ENCODE measurements at regions not wholly inside any gene's neighbourhood (a gene's known extent, or its start where the extent isn't known, plus 50 kb on each side); places are given as distances from the start of the nearest gene placed in this dataset.

GRCh38 chr5:156019571-156020180, 307.3 kb upstream of the SGCD start:
- no peak overlapping the region for H3K4me3 ChIP-seq (ENCODE audit: low read depth, low read length)
- TF ChIP-seq CTCF (conservative IDR thresholded peaks at IDR 0.05; ENCODE audit: low read depth, low read length): no peak
- no peak for DNase-seq (ENCODE audit: low read depth)

GRCh38 chr5:156020647-156021046, 306.3 kb upstream of the SGCD start:
- no peak for DNase-seq (ENCODE audit: low read depth)
- no peak for TF ChIP-seq CTCF (conservative IDR thresholded peaks at IDR 0.05; ENCODE audit: low read depth, low read length)
- H3K4me3 ChIP-seq (ENCODE audit: low read depth, low read length): no peak overlapping the region

GRCh38 chr5:156021866-156022265, 305.1 kb upstream of the SGCD start:
- H3K4me3 ChIP-seq (ENCODE audit: low read depth, low read length): no peak overlapping the region
- TF ChIP-seq CTCF (conservative IDR thresholded peaks at IDR 0.05; ENCODE audit: low read depth, low read length): no peak
- no peak for DNase-seq (ENCODE audit: low read depth)

- TF ChIP-seq CTCF (conservative IDR thresholded peaks at IDR 0.05; ENCODE audit: low read depth, low read length): no peak
- no peak overlapping the region for H3K4me3 ChIP-seq (ENCODE audit: low read depth, low read length)
- no peak for DNase-seq (ENCODE audit: low read depth)
Measured at GRCh38 chr5:156025656-156026055, 301.3 kb upstream of the SGCD start.

GRCh38 chr5:156031181-156031580, 295.8 kb upstream of the SGCD start:
- DNase-seq (ENCODE audit: low read depth): no peak
- H3K4me3 ChIP-seq (ENCODE audit: low read depth, low read length): no peak overlapping the region
- no peak for TF ChIP-seq CTCF (conservative IDR thresholded peaks at IDR 0.05; ENCODE audit: low read depth, low read length)

- no peak for DNase-seq (ENCODE audit: low read depth)
- no peak for TF ChIP-seq CTCF (conservative IDR thresholded peaks at IDR 0.05; ENCODE audit: low read depth, low read length)
- H3K4me3 ChIP-seq (ENCODE audit: low read depth, low read length): no peak overlapping the region
Measured at GRCh38 chr5:156036640-156037039, 290.3 kb upstream of the SGCD start.

GRCh38 chr5:156037151-156037909, 289.6 kb upstream of the SGCD start:
- no peak overlapping the region for H3K4me3 ChIP-seq (ENCODE audit: low read depth, low read length)
- TF ChIP-seq CTCF (conservative IDR thresholded peaks at IDR 0.05; ENCODE audit: low read depth, low read length): no peak
- DNase-seq (ENCODE audit: low read depth): no peak
